OCI-LY7 (cell line): ENCODE measurements at regions not wholly inside any gene's neighbourhood (a gene's known extent, or its start where the extent isn't known, plus 50 kb on each side); places are given as distances from the start of the nearest gene placed in this dataset.

Source experiments
- BruUV-seq: library from RNA; stranded (reverse); fragments of 400-500 nt; replicated peaks from 2 replicates; lab custom pipeline; 2021; lab: Mats Ljungman, UMichigan
- CTCF ChIA-PET: fragments of 300-600 bp; sonication (Branson Sonifier 250); formaldehyde crosslinking; loops from one replicate; lab custom pipeline; 2022; ENCODE audit warnings: antibody characterized with exemption; ENCODE audit not compliant: unreplicated experiment; lab: Charles Lee
- POLR2A ChIA-PET: fragments of 300-600 bp; sonication (Branson Sonifier 250); formaldehyde crosslinking; loops from one replicate; lab custom pipeline; 2022; ENCODE audit warnings: antibody characterized with exemption; lab: Charles Lee
- DNase-seq: peaks from one replicate; pipeline ENCODE4 v3.0.0-alpha.2; 2015; ENCODE audit warnings: low spot score
- H2AFZ ChIP-seq: fragments of 200-600 bp; sonication (generic), shearing (Covaris generic); 2 replicates; pipeline ENCODE4 v1.6.1; 2014; ENCODE audit warnings: mild to moderate bottlenecking, antibody characterized with exemption, low read length, moderate library complexity
- H3K27ac ChIP-seq: fragments of 200-600 bp; sonication (generic); 2 replicates; pipeline ENCODE4 v1.5.1; 2014; ENCODE audit warnings: mixed run types, low read depth, mild to moderate bottlenecking, moderate library complexity, low read length, inconsistent platforms; ENCODE audit not compliant: poor library complexity, severe bottlenecking
- H3K36me3 ChIP-seq: fragments of 200-600 bp; sonication (generic); 2 replicates; pipeline ENCODE4 v1.6.1; 2014; ENCODE audit warnings: mild to moderate bottlenecking, antibody characterized with exemption, low read length, moderate library complexity, mixed read lengths; ENCODE audit not compliant: insufficient read depth
- H3K4me1 ChIP-seq: fragments of 200-600 bp; sonication (generic); 2 replicates; pipeline ENCODE4 v1.5.1; 2014; ENCODE audit warnings: mild to moderate bottlenecking, low read length; ENCODE audit not compliant: insufficient read depth, poor library complexity, severe bottlenecking
- H3K4me2 ChIP-seq: fragments of 200-600 bp; sonication (generic); 2 replicates; pipeline ENCODE4 v1.6.1; 2014; ENCODE audit warnings: mild to moderate bottlenecking, low read length
- H3K4me3 ChIP-seq: fragments of 200-600 bp; sonication (generic); 2 replicates; pipeline ENCODE4 v1.5.1; 2014; ENCODE audit warnings: mild to moderate bottlenecking, low read depth, low read length; ENCODE audit not compliant: poor library complexity, severe bottlenecking
- H3K79me2 ChIP-seq: fragments of 200-600 bp; sonication (generic); 2 replicates; pipeline ENCODE4 v1.6.1; 2016; ENCODE audit warnings: low read depth, mild to moderate bottlenecking, low read length, moderate library complexity, mixed read lengths; ENCODE audit not compliant: insufficient read depth
- H3K9me2 ChIP-seq: fragments of 200-600 bp; sonication (generic); 2 replicates; pipeline ENCODE4 v1.6.1; 2016; ENCODE audit warnings: mild to moderate bottlenecking, low read length, mixed read lengths; ENCODE audit not compliant: insufficient read depth
- H3K9me3 ChIP-seq: fragments of 200-600 bp; sonication (generic); 2 replicates; pipeline ENCODE4 v1.6.1; 2014; ENCODE audit warnings: mild to moderate bottlenecking, mixed run types, low read length, mixed read lengths
- H4K20me1 ChIP-seq: fragments of 200-600 bp; sonication (generic); 2 replicates; pipeline ENCODE4 v1.6.1; 2014; ENCODE audit warnings: mild to moderate bottlenecking, antibody characterized with exemption, low read length, moderate library complexity, mixed read lengths; ENCODE audit not compliant: insufficient read depth
- CTCF ChIP-seq: fragments of 200-600 bp; sonication (generic); conservative IDR thresholded peaks from 2 replicates; pipeline ENCODE4 v1.5.1; 2014; ENCODE audit warnings: mild to moderate bottlenecking, antibody characterized with exemption, low read length, moderate library complexity, mixed read lengths
- EZH2phosphoT487 ChIP-seq: fragments of 200-600 bp; sonication (generic); IDR thresholded peaks from 2 replicates; pipeline ENCODE4 v1.6.1; 2018; ENCODE audit warnings: low read depth, borderline replicate concordance, mild to moderate bottlenecking, mixed run types, antibody characterized with exemption, low read length, moderate library complexity, mixed read lengths
- intact Hi-C: fragments of 100-400 bp; cut with micrococcal nuclease; formaldehyde crosslinking; loops from one replicate; pipeline ENCODE4 v1.10.0; 2022; ENCODE audit not compliant: unreplicated experiment

- no peaks in the 10 kb centered on the region for H3K36me3 ChIP-seq
- ChIA-PET POLR2A (no interaction called here), CTCF (no interaction called here)
- intact Hi-C loops = no loop called here
- no peaks in the 10 kb centered on the region for H4K20me1 ChIP-seq
- no peak overlapping the region for H3K4me3 ChIP-seq
- no peaks in the 10 kb centered on the region for H3K9me3 ChIP-seq
- TF ChIP-seq CTCF (no peak), EZH2phosphoT487 (no peak)
- H3K79me2 ChIP-seq = no peaks in the 10 kb centered on the region
- DNase-seq = no peak
- H3K9me2 ChIP-seq = no peaks in the 10 kb centered on the region
- no peaks in the 10 kb centered on the region for H3K4me1 ChIP-seq
- H2AFZ ChIP-seq = no peak overlapping the region
- BruUV-seq = no TSS peak
- no peak overlapping the region for H3K4me2 ChIP-seq
- no peak overlapping the region for H3K27ac ChIP-seq
These were observed 155.0 kb upstream of the GRB10 start for GRCh38 chr7:50937727-50938126.

GRCh38 chr7:50926049-50926448 is 143.4 kb upstream of the GRB10 start:
- no peaks in the 10 kb centered on the region for H3K79me2 ChIP-seq
- intact Hi-C loops = no loop called here
- H3K9me2 ChIP-seq = no peaks in the 10 kb centered on the region
- BruUV-seq = no TSS peak
- no peak overlapping the region for H3K4me3 ChIP-seq
- H3K4me1 ChIP-seq = no peaks in the 10 kb centered on the region
- no peak overlapping the region for H3K27ac ChIP-seq
- TF ChIP-seq EZH2phosphoT487 (no peak), CTCF (no peak)
- ChIA-PET POLR2A (no interaction called here), CTCF (no interaction called here)
- DNase-seq = no peak
- no peaks in the 10 kb centered on the region for H4K20me1 ChIP-seq
- no peaks in the 10 kb centered on the region for H3K9me3 ChIP-seq
- no peaks in the 10 kb centered on the region for H3K36me3 ChIP-seq
- no peak overlapping the region for H2AFZ ChIP-seq
- H3K4me2 ChIP-seq = no peak overlapping the region

GRCh38 chr7:50923476-50923875 is 140.8 kb upstream of the GRB10 start:
- H4K20me1 ChIP-seq = no peaks in the 10 kb centered on the region
- no peak overlapping the region for H2AFZ ChIP-seq
- no peaks in the 10 kb centered on the region for H3K9me2 ChIP-seq
- POLR2A ChIA-PET = no interaction called here
- DNase-seq = no peak
- H3K27ac ChIP-seq = no peak overlapping the region
- TF ChIP-seq CTCF (no peak), EZH2phosphoT487 (no peak)
- H3K4me1 ChIP-seq = no peaks in the 10 kb centered on the region
- H3K36me3 ChIP-seq = no peaks in the 10 kb centered on the region
- no peaks in the 10 kb centered on the region for H3K9me3 ChIP-seq
- H3K4me2 ChIP-seq = no peak overlapping the region
- intact Hi-C loops = no loop called here
- H3K4me3 ChIP-seq = no peak overlapping the region
- CTCF ChIA-PET = no interaction called here
- BruUV-seq = no TSS peak
- H3K79me2 ChIP-seq = no peaks in the 10 kb centered on the region
